ENCODE measurements at regions not wholly inside any gene's neighbourhood (a gene's known extent, or its start where the extent isn't known, plus 50 kb on each side); places are given as distances from the start of the nearest gene placed in this dataset.
"Not testable (repeated sequence)": the region's sequence is repeated elsewhere in the genome, so short reads cannot be mapped to it uniquely, and the experiment has no call there.

GRCh38 chr5:103706939-103707682 lies 144.5 kb upstream of the NUDT12 start:
- no peak for DNase-seq

- no peak for DNase-seq
These were observed 141.0 kb upstream of the NUDT12 start for GRCh38 chr5:103703617-103704016.

GRCh38 chr5:103693517-103693916 lies 130.9 kb upstream of the NUDT12 start:
- no peak for DNase-seq

- no peak for DNase-seq
These were observed 128.1 kb upstream of the NUDT12 start for GRCh38 chr5:103690676-103691075.

GRCh38 chr5:103679873-103680272 lies 117.3 kb upstream of the NUDT12 start:
- DNase-seq: no peak

GRCh38 chr5:103676198-103676597 lies 113.6 kb upstream of the NUDT12 start:
- DNase-seq: not testable (repeated sequence)

GRCh38 chr5:103674739-103675138 lies 112.2 kb upstream of the NUDT12 start:
- no peak for DNase-seq

- DNase-seq: no peak
These were observed 111.7 kb upstream of the NUDT12 start for GRCh38 chr5:103674251-103674650.

GRCh38 chr5:103669615-103670014 lies 107.0 kb upstream of the NUDT12 start:
- DNase-seq: no peak

GRCh38 chr5:103668281-103668680 lies 105.7 kb upstream of the NUDT12 start:
- no peak for DNase-seq

- DNase-seq: no peak
These were observed 104.5 kb upstream of the NUDT12 start for GRCh38 chr5:103667068-103667467.

- no peak for DNase-seq
These were observed 94.7 kb upstream of the NUDT12 start for GRCh38 chr5:103657301-103657700.

GRCh38 chr5:103648086-103648485 lies 85.5 kb upstream of the NUDT12 start:
- DNase-seq: no peak

GRCh38 chr5:103646698-103647614 lies 84.4 kb upstream of the NUDT12 start:
- DNase-seq: no peak

GRCh38 chr5:103645816-103646215 lies 83.2 kb upstream of the NUDT12 start:
- DNase-seq: no peak

- DNase-seq: no peak
These were observed 76.4 kb upstream of the NUDT12 start for GRCh38 chr5:103638979-103639378.

GRCh38 chr5:103624675-103625074 lies 62.1 kb upstream of the NUDT12 start:
- DNase-seq: no peak

- DNase-seq: no peak
These were observed 61.5 kb upstream of the NUDT12 start for GRCh38 chr5:103624035-103624480.

GRCh38 chr5:103623425-103623824 lies 60.8 kb upstream of the NUDT12 start:
- no peak for DNase-seq

GRCh38 chr5:103621548-103621930 lies 59.0 kb upstream of the NUDT12 start:
- DNase-seq: no peak

- DNase-seq: no peak
These were observed 58.4 kb upstream of the NUDT12 start for GRCh38 chr5:103620851-103621547.

GRCh38 chr5:103617913-103618312 lies 55.3 kb upstream of the NUDT12 start:
- no peak for DNase-seq

GRCh38 chr5:103617090-103617489 lies 54.5 kb upstream of the NUDT12 start:
- DNase-seq: no peak

Measured in CD4-positive, alpha-beta T cell treated with Interferon alpha-2 for 1 hour (primary cell).